Renal pelvis (tissue), 1 donor: ENCODE measurements at regions not wholly inside any gene's neighbourhood (a gene's known extent, or its start where the extent isn't known, plus 50 kb on each side); places are given as distances from the start of the nearest gene placed in this dataset.

Source experiments
- DNase-seq: peaks from one replicate; pipeline ENCODE4 v3.0.0-alpha.2; 2013

DNA sequence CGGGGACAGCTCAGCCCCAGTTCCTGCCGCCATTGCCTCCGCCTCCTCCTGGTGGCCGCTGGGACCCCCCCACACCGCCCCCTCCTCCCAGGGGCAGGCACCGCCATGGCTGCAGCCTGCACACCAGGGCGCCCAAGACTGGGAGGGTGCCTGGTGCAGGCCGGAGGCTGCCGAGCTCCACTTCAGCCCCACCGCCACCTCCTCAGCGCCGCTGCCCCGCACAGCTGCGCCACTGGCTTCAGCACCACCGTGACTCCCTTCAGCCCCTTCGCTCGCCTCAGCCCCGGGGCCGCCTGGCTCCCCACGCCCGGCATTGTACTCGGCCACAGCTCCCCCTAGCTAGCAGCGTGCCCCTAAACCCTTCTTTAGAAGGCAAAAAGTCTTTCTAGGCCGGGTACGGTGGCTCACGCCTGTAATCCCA is 131.1 kb downstream of the CRYBB2 start:
- DNase-seq = no peak

GRCh38 chr22:25351631-25352293 is 132.3 kb downstream of the CRYBB2 start:
- no peak for DNase-seq

DNA sequence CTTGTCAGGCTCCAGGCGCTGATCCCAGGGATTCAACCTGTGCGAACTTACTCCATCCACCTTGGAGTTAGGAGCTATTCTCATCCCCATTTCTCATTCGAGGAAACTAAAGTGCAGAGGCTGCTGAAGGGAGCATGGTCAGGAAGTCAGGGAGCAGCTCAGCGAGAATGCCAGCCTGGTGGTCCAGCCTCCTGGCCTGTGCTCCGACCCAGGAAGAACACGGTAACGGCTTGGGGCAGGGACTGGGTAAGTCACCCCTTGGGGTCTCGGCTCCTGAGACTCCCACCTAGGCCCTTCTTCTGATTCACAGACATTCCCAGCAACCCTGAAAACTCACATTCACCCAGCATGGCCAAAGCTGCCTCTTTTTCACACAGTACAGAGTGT is 132.8 kb downstream of the CRYBB2 start:
- DNase-seq = no peak

DNA sequence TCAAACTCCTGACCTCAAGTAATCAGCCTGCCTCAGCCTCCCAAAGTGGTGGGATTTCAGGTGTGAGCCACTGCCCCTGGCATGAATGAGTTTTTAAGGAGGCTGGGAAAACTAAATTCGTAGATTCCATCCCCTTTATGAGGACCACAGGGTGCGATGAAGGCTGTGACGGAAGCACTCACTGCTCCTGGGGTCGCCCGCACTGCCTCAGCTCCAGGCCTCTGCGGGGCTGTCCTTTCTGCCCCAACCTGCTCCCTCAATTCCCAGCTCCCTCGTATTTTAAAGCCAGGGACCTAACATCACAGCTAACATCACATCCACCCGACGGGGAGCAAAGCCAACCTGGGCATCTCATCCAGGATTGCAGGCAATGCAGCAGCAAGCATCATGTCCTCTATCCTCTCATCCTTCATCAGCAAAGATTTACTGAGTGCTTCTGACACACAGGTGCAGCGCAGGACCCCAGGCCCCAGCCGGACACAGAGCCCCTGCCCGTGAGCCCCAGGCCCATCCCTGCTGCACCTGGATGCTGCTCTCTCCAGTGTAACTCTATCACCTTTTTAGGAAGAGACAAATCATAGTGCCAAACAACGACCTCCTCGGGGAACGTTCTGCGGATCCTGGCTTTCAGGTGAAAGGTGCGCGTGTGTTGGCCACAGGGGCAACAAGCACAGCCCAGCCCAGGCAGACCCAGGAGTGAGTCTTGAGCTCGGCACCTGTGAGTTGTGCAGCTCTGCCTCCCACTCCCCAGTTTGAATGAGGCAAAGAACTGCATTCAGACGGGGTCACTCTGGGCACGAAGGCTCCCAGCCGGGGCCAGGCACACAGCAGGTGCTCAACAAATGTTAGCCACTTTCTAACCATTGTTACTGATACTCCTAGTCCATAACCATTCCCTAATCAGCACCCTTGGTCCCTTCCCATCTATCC is 134.3 kb downstream of the CRYBB2 start:
- no peak for DNase-seq

DNA sequence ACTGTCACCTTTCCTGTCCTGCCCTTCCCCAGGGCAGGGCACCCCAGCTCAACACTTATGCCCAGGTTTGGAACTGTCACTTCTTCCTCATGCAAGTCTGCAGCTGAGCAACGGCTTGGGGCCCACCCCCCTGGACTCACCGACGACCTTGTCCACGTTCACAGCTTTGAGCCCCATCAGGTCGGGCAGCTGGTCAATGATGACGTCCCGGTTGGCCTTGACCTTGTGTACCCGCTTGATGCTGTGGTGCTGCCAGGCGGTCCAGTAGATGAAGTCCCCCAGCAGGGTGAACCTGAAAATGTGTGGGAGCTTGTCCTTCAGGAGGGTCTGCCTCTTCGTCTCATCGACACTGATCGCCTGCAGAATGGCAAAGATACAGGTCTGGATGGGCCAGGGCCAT is 135.0 kb downstream of the CRYBB2 start:
- no peak for DNase-seq

DNA sequence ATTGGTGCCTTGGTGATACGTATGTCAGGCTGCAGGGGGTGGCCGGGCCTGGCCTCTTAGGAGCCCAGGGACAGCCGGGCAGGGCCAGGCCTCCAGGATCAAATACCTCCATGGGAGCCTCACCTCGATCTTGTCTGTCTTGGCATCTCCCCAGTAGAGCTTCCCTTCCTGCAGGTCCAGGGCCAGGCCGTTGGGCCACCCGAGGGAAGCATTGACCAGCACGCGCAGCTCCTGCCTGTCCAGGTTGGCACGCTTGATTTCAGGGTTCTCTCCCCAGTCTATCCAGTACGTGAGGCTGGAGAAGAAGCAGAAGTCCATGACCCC is 137.7 kb downstream of the CRYBB2 start:
- no peak for DNase-seq

- no peak for DNase-seq
Observed at GRCh38 chr22:25357606-25358420, 138.4 kb downstream of the CRYBB2 start.

DNA sequence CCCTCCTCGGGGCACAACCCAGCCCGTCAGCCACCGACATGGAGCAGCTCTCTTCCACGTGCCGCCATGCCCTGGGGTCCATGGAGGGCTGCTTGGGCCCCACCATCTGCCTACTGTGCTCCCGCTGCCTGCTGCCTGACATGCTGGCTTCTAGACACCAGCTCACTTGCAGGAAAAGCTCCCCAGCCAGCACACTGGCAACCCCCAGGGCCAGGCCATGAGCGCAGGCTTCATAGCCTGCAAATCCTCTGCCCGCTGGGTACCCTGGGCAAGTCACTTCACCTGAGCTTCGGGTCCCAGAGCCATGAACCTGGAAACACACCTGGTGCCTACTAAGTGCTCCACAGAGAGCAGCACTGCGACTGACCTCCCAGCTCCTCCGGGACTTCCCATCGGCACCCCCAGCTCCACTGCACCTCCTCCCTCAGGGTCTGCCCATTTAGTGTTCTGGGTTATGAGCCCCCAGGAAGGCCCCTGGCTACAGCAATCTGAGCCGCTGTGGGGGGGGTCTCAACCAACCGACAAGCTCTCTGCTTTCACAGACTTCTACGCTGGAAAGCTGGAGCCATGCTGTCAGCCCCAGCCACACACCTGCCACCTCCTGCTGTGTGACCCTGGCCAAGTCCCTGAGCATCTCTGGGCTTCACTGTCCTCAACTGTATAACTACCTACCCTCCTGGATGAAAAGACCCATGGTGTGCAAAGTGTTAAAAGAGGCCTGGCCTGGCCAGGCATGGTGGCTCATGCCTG is 139.2 kb downstream of the CRYBB2 start:
- DNase-seq = no peak

- DNase-seq = no peak
Observed at GRCh38 chr22:25359601-25360261, 140.3 kb downstream of the CRYBB2 start.

GRCh38 chr22:25360411-25360810 is 141.0 kb downstream of the CRYBB2 start:
- no peak for DNase-seq

DNA sequence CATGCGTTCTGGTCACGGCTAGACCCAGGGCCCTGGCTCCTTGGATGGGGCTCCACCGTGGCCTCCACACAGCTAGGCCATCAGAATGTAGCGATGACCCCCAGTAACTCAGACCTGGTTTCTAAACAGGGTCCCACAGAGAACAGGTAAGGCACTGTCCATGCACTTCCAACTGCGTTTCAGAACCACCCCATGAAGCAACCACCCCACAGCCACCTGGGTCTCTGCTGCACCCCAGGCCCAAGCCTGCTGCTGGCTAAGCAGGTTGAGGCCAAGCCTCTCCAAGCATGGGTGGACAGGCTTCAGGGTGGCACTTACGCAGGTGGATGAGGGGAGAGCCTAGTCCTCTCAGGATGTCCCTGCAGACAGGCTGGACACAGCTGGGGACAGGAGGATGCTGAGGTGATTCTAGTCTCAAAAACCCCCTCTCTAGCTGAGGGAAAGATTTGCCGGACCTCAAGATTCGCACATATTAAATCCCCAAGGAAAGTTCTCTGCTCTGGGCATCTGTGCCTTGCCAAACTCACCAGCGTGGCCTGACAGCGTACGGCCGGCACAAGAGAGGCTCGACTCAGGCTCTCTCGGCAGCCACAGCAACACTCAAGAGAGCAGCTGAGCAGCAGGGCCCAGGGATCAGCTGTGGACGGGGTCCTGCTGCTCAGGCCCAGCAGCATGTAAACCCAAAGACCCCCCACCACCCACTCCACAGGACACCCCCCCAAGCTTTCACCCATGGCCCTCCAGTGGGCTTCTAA is 141.6 kb downstream of the CRYBB2 start:
- no peak for DNase-seq

- no peak for DNase-seq
Observed at GRCh38 chr22:25361899-25362214, 142.4 kb downstream of the CRYBB2 start.

DNA sequence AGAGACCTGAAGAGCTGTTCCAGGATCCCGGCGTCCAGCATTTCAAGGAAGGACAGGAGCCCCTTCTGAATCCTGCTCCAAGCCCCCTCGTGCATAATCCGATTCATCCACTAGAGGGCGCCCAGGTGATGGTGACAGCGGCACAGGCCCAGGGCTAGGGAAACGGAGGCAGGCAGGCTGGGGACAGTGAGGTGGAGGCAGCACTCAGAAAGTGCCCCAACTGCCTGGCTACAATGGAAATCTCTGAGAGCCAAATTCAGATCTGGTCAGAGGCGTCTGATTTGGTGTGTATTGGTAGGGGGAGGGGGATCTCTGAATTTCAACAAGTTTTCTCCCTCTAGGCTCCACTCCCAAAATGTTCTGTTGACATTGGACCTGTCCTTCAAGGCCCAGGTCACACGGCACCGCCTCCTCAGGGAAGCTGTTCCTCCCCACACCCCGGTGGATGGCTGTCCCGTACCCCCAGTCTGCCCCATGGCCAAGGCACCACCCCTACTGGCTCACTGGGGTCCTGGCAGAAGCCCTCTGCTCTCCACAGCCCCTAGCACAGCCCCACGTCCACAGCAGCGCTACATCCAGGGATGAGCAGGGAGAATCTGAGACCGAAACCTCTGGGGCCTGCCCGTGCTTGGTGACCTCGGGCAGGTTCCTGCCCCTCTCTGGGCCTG is 142.9 kb downstream of the CRYBB2 start:
- DNase-seq = peak; percentile 22

DNA sequence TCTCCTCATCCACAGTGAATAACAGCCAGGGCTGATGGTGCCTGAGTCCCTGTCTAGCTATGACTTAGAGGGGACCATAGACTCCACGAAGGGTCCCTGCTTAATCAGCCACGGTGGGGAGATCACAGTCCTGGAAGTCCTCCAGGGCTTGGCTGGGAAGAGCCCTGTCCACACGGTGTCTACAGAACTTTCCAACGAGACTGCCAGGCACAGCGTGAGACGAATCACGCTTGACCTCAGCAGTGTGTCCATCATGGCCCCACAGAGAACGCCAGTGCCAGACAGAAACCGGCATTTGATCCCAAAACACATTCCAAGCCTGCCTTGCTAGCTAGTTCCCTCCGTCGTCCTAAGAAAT is 143.4 kb downstream of the CRYBB2 start:
- no peak for DNase-seq

GRCh38 chr22:25363474-25363873 is 144.0 kb downstream of the CRYBB2 start:
- no peak for DNase-seq

- DNase-seq = no peak
Observed at GRCh38 chr22:25364281-25364680, 144.8 kb downstream of the CRYBB2 start.

GRCh38 chr22:25364736-25365241 is 145.3 kb downstream of the CRYBB2 start:
- DNase-seq = no peak

DNA sequence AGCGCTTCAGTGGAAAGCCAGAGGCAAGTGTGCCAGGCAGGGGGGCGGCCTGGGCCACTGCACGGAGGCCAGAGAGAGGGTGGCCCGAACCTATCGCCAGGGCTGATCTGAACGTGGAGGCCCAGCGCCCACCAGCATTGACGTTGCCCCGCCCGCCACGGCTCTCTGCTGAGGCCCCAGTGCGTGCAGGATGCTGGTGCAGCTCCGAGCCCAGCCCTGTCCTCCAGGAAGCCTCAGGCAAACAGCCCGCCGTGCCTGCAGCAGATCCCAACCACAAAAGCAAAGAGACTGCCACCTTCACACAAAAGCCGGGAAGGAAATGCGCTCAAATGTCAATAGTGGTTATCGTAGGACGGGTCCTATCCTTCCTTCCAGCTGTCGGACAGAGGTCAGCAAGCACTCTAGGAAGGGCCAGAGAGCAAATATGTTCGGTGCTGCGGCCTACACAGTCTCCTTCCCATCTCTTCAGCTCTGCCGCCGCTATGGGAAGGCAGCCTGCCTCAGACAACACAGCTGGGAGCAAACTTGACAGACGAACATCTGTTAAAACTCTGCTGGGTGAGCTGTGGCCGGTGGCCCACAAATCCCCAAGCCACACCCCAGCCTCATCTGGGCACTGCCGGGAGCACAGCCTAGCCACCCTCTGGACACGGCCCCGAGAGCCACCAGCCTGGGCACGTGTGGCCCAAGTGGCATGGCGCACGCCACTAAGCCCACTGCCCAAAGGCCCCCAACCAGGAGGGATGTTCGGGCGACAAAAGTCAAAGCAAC is 146.2 kb downstream of the CRYBB2 start:
- DNase-seq = no peak

DNA sequence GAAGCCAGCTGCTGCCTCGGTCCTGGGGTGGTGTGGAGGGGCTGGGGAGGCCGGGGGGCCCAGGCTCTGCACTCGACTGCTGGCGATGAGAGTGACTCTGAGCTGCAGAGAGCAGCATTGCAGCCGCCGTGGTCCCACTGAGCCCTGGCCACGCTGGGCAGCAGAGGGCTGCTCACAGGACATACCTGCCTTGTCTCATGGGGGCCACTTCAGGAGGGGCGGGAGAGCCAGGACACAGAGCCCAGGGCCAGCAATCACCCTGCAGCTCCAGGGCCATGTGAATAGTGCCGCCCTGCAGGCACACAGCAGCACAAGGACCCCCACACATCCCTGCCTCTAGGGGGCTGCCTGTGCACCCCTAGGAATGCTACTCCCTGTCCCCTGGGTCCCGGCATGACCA is 147.0 kb downstream of the CRYBB2 start:
- DNase-seq = no peak
